Ascending aorta (tissue), 2 donors: ENCODE measurements at regions not wholly inside any gene's neighbourhood (a gene's known extent, or its start where the extent isn't known, plus 50 kb on each side); places are given as distances from the start of the nearest gene placed in this dataset.
A peak's percentile ranks its signal among the peaks of the same experiment; 100 is the strongest.

Source experiments
- DNase-seq, 2 donors: peaks; one replicate each; pipeline ENCODE4 v3.0.0-alpha.2; 2019; ENCODE audit warnings: low spot score in 2 of 2
- H3K27ac ChIP-seq, 2 donors: fragments of 200-600 bp; sonication (generic); one replicate each; pipeline ENCODE4 v1.5.1; 2016 to 2017; ENCODE audit warnings: mild to moderate bottlenecking in 1 of 2
- H3K27me3 ChIP-seq: fragments of 200-600 bp; sonication (generic); one replicate; pipeline ENCODE4 v1.5.1; 2017
- H3K36me3 ChIP-seq, 2 donors: fragments of 200-600 bp; sonication (generic); one replicate each; pipeline ENCODE4 v1.5.1; 2016
- H3K4me1 ChIP-seq, 2 donors: fragments of 200-600 bp; sonication (generic); one replicate each; pipeline ENCODE4 v1.5.1; 2016 to 2017; ENCODE audit warnings: mild to moderate bottlenecking in 1 of 2
- H3K4me3 ChIP-seq, 2 donors: fragments of 200-600 bp; sonication (generic); one replicate each; pipeline ENCODE4 v1.5.1; 2016 to 2017; ENCODE audit warnings: mild to moderate bottlenecking in 1 of 2
- H3K9me3 ChIP-seq, 2 donors: fragments of 200-600 bp; sonication (generic); one replicate each; pipeline ENCODE4 v1.5.1; 2016
- CTCF ChIP-seq, 3 experiments: fragments of 200-600 bp in 2 of 3; fragments of 450-650 bp in 1 of 3; sonication (generic) in 2 of 3; IDR thresholded peaks; one replicate each; pipeline ENCODE4 v1.5.1; 2016 to 2019; ENCODE audit warnings: antibody characterized with exemption in 3 of 3, mild to moderate bottlenecking in 1 of 3, moderate library complexity in 1 of 3
- intact Hi-C: fragments of 100-400 bp; cut with DNase I; formaldehyde crosslinking; loops from one replicate; pipeline ENCODE4 v1.15.1; 2023

DNA sequence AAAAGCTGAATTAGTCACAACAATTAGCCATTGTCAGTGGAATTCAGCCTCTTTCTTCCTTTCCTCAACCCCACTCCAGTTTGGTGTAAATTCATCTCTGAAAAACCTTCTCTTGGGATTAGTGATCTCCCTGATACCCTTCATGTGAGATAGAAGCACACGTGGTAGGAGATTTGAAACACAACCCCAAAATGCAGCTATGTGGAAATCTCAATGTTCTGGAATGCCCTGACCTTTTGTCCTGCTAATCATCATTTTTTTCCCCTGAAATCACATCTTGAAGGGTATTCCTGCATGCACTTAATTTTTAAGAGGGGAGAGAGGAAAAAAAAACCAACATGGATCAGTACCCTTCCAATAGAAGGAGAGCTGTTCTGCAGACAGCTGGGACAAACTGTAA is 612.6 kb downstream of the EBF1 start:
- DNase-seq = no peak
- TF ChIP-seq CTCF (IDR thresholded peaks at IDR 0.05) = no peak
- H3K27me3 ChIP-seq = no peaks in the 10 kb centered on the region
- intact Hi-C loops = no loop called here
- H3K27ac ChIP-seq = no peak overlapping the region
- no peaks in the 10 kb centered on the region for H3K4me1 ChIP-seq
- H3K9me3 ChIP-seq = no peaks in the 10 kb centered on the region
- H3K4me3 ChIP-seq = no peak overlapping the region
- H3K36me3 ChIP-seq = no peaks in the 10 kb centered on the region

- no peak for TF ChIP-seq CTCF (IDR thresholded peaks at IDR 0.05)
- H3K9me3 ChIP-seq = no peaks in the 10 kb centered on the region
- no peaks in the 10 kb centered on the region for H3K27me3 ChIP-seq
- DNase-seq = no peak
- H3K4me1 ChIP-seq = no peaks in the 10 kb centered on the region
- no peaks in the 10 kb centered on the region for H3K36me3 ChIP-seq
- H3K4me3 ChIP-seq = no peak overlapping the region
- intact Hi-C loops = no loop called here
- H3K27ac ChIP-seq = no peak overlapping the region
Measured at GRCh38 chr5:158486566-158486965, 613.1 kb downstream of the EBF1 start.

GRCh38 chr5:158485604-158486081 is 614.1 kb downstream of the EBF1 start:
- H3K4me3 ChIP-seq = no peak overlapping the region
- intact Hi-C loops = no loop called here
- peak overlapping the region; percentile 50 to 62 for H3K27ac ChIP-seq
- no peak for TF ChIP-seq CTCF (IDR thresholded peaks at IDR 0.05)
- H3K4me1 ChIP-seq = no peaks in the 10 kb centered on the region
- no peaks in the 10 kb centered on the region for H3K27me3 ChIP-seq
- H3K36me3 ChIP-seq = no peaks in the 10 kb centered on the region
- DNase-seq = peak in 1 of 2 donors; percentile 71
- no peaks in the 10 kb centered on the region for H3K9me3 ChIP-seq

DNA sequence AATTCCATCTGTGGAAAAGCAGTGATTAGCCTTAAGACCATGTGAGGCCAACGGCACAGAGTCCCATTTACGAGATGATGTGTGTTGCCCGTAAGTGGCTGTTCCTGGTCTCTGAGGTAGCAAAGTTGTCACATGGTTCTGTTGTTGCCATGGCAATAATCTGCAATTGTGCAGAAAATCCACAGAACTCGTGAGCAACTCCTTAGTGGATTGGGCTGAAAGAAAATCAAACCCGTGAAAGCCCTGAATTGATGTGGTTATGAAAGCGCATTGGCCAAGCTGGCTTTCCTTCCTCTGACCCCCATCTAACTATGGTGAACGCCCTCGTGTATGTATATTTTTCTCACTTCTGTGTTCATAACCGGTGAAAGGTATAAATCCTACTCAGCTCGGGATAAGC is 614.7 kb downstream of the EBF1 start:
- Histone ChIP-seq H3K9me3 (no peaks in the 10 kb centered on the region), H3K4me3 (no peak overlapping the region), H3K27me3 (no peaks in the 10 kb centered on the region), H3K27ac (peak overlapping the region; percentile 50 to 62), H3K36me3 (no peaks in the 10 kb centered on the region), H3K4me1 (no peaks in the 10 kb centered on the region)
- DNase-seq = peak in 1 of 2 donors; percentile 66
- no peak for TF ChIP-seq CTCF (IDR thresholded peaks at IDR 0.05)
- intact Hi-C loops = no loop called here

DNA sequence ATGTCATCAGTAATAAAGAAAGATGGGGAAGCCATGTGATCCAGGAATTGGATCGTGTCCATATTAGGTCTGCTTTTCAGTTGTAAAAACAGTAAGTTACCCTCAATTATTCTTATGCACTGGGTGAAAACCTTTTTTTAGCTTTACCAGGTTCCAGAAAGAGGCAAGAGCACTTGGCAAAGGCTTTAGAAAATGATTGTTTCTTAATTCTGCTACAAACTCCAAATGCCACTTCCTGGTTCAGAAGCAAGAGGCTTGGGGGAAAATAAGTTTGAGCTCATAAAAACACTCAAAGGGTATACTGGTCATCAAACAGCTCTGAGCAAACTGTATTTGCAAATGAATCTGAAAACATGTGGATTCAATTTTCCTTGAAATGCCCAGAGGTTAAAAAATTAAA is 615.6 kb downstream of the EBF1 start:
- H3K9me3 ChIP-seq = no peaks in the 10 kb centered on the region
- intact Hi-C loops = no loop called here
- no peaks in the 10 kb centered on the region for H3K27me3 ChIP-seq
- DNase-seq = no peak
- H3K27ac ChIP-seq = peak overlapping the region in 1 of 2 donors; percentile 40
- no peaks in the 10 kb centered on the region for H3K36me3 ChIP-seq
- TF ChIP-seq CTCF (IDR thresholded peaks at IDR 0.05) = no peak
- no peak overlapping the region for H3K4me3 ChIP-seq
- no peaks in the 10 kb centered on the region for H3K4me1 ChIP-seq

DNA sequence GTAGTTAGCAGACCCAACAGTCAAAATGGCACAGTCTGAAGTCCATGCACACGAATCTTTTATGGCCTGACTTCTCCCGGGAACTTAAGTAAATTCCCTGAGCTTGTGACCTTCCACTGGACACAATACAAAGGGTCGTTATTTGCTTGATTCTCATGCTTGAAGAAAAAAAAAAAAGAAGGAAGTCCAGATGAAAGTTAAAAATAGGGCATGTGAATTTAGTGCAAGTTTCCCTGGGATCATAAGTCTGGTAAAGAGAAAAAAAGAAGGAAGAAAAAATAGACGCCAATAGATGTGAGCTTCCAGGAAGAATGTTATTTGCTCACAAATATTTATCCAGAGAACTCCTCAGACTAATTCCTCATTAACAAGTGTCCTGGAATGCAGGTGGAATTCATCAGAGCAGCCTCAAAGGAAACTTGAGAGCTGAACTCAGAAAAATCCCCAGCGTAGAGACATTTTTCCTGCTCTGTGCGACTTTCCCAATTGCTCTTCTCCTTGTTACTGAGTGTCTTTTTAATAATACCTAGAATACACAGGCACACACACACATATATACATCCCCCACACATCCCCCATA is 616.3 kb downstream of the EBF1 start:
- no peak for TF ChIP-seq CTCF (IDR thresholded peaks at IDR 0.05)
- no peaks in the 10 kb centered on the region for H3K27me3 ChIP-seq
- H3K4me1 ChIP-seq = no peaks in the 10 kb centered on the region
- no peaks in the 10 kb centered on the region for H3K9me3 ChIP-seq
- intact Hi-C loops = no loop called here
- H3K4me3 ChIP-seq = no peak overlapping the region
- no peaks in the 10 kb centered on the region for H3K36me3 ChIP-seq
- no peak overlapping the region for H3K27ac ChIP-seq
- DNase-seq = no peak
